Right lobe of liver (tissue), 6 donors: ENCODE measurements at regions not wholly inside any gene's neighbourhood (a gene's known extent, or its start where the extent isn't known, plus 50 kb on each side); places are given as distances from the start of the nearest gene placed in this dataset.
"Not testable (repeated sequence)": the region's sequence is repeated elsewhere in the genome, so short reads cannot be mapped to it uniquely, and the experiment has no call there.

ENCODE experiments used
- ATAC-seq, 4 donors: fragments of 200-7000 bp; cut with Tn5 transposase; one replicate each; pipeline ENCODE4 v1.9.1; 2020; ENCODE audit warnings: mild to moderate bottlenecking in 4 of 4, moderate library complexity in 4 of 4
- DNase-seq, 3 donors: peaks; one replicate each; pipeline ENCODE4 v3.0.0-alpha.2; 2020
- H3K27ac ChIP-seq, 3 donors: fragments of 200-600 bp; one replicate each; pipeline ENCODE4 v1.8.0; 2022
- H3K27me3 ChIP-seq, 2 donors: fragments of 200-600 bp; one replicate each; pipeline ENCODE4 v1.8.0; 2022
- H3K36me3 ChIP-seq, 4 donors: fragments of 200-600 bp; sonication (generic) in 1 of 4; one replicate each; pipeline versions ENCODE4 v1.5.1 to v1.8.0; 2017 to 2022; ENCODE audit warnings: control low read depth in 1 of 4
- H3K4me1 ChIP-seq, 4 donors: fragments of 200-600 bp; sonication (generic) in 1 of 4; one replicate each; pipeline versions ENCODE4 v1.5.1 to v1.8.0; 2017 to 2022; ENCODE audit warnings: control low read depth in 1 of 4
- H3K4me3 ChIP-seq, 3 donors: fragments of 200-600 bp; one replicate each; pipeline ENCODE4 v1.8.0; 2022
- H3K9me3 ChIP-seq, 4 donors: fragments of 200-600 bp; sonication (generic) in 1 of 4; one replicate each; pipeline versions ENCODE4 v1.5.1 to v1.8.0; 2017 to 2022; ENCODE audit warnings: control low read depth in 1 of 4
- CTCF ChIP-seq, 4 donors: fragments of 200-600 bp in 3 of 4; fragments of 450-650 bp in 1 of 4; IDR thresholded peaks; one replicate each; pipeline versions ENCODE4 v1.5.1 to v1.8.0; 2016 to 2022; ENCODE audit warnings: antibody characterized with exemption in 4 of 4, mild to moderate bottlenecking in 2 of 4
- POLR2A ChIP-seq: fragments of 450-650 bp; IDR thresholded peaks from one replicate; pipeline ENCODE4 v1.6.1; 2017; ENCODE audit warnings: antibody characterized with exemption, mild to moderate bottlenecking
- WGBS: methylation state at CpG from one replicate; pipeline ENCODE4 v1.1.6; 2018; ENCODE audit warnings: low coverage, low lambda C conversion rate; ENCODE audit not compliant: insufficient coverage; ENCODE audit errors: missing lambda C conversion rate; 5-methylcytosine and 5-hydroxymethylcytosine counted together
- intact Hi-C, 2 donors: fragments of 100-400 bp; cut with DNase I; formaldehyde crosslinking; loops; one replicate each; pipeline versions ENCODE4 v1.11.2 to v1.14.1; 2022
- donor health status: DM: no; HTN: yes; CAD: no.
- donor health status: DM: no; HTN: no; CAD: no.
- donor health status: DM: no; HTN: no; CAD: no.
- donor health status: DM: no; HTN: yes; CAD: no.
- donor health status: DM: no; HTN: yes; CAD: no.

GRCh38 chr3:145326666-145327065, 834.3 kb downstream of the PLOD2 start:
- no peaks in the 10 kb centered on the region for H3K9me3 ChIP-seq
- no peak overlapping the region for H3K4me3 ChIP-seq
- TF ChIP-seq CTCF (IDR thresholded peaks at IDR 0.05) (no peak), POLR2A (no peak)
- no peaks in the 10 kb centered on the region for H3K4me1 ChIP-seq
- no peak for DNase-seq
- ATAC-seq, result no peak
- no peaks in the 10 kb centered on the region for H3K36me3 ChIP-seq
- 21% methylated on average over 1 of the region's 1 CpG for WGBS
- intact Hi-C loops, result no loop called here
- no peak overlapping the region for H3K27ac ChIP-seq
- H3K27me3 ChIP-seq, result no peaks in the 10 kb centered on the region

GRCh38 chr3:145333427-145333826, 827.6 kb downstream of the PLOD2 start:
- H3K27me3 ChIP-seq, H3K36me3 ChIP-seq, ATAC-seq, H3K4me1 ChIP-seq, H3K27ac ChIP-seq, intact Hi-C loops, H3K4me3 ChIP-seq, H3K9me3 ChIP-seq: not testable (repeated sequence)
- WGBS, result 100% methylated on average over 4 of the region's 31 CpGs
- DNase-seq, result peak in 2 of 3 donors; percentile 15 to 47

- H3K36me3 ChIP-seq, result no peaks in the 10 kb centered on the region
- H3K9me3 ChIP-seq, result no peaks in the 10 kb centered on the region
- WGBS, result 40% methylated on average over 3 of the region's 13 CpGs
- DNase-seq, result no peak
- no peak overlapping the region for H3K27ac ChIP-seq
- ATAC-seq, result no peak
- H3K27me3 ChIP-seq, result no peaks in the 10 kb centered on the region
- no peak overlapping the region for H3K4me3 ChIP-seq
- intact Hi-C loops, result no loop called here
- H3K4me1 ChIP-seq, result no peaks in the 10 kb centered on the region
- no peak for TF ChIP-seq POLR2A
These were observed 827.1 kb downstream of the PLOD2 start for GRCh38 chr3:145333931-145334330.

- ATAC-seq, result no peak
These were observed 805.8 kb downstream of the PLOD2 start for GRCh38 chr3:145355206-145355605.

GRCh38 chr3:145357453-145357852, 803.5 kb downstream of the PLOD2 start:
- WGBS, result 60% methylated on average over 5 of the region's 5 CpGs
- Histone ChIP-seq H3K27ac (no peak overlapping the region), H3K27me3 (no peaks in the 10 kb centered on the region), H3K36me3 (no peaks in the 10 kb centered on the region), H3K4me1 (no peaks in the 10 kb centered on the region), H3K9me3 (no peaks in the 10 kb centered on the region), H3K4me3 (no peak overlapping the region)
- intact Hi-C loops, result no loop called here
- ATAC-seq (no peak), DNase-seq (no peak)
- TF ChIP-seq CTCF (IDR thresholded peaks at IDR 0.05) (no peak), POLR2A (no peak)

More at GRCh38 chr3:145355206-145355605, 805.8 kb downstream of the PLOD2 start:
- Histone ChIP-seq H3K36me3 (no peaks in the 10 kb centered on the region), H3K9me3 (no peaks in the 10 kb centered on the region), H3K4me3 (no peak overlapping the region), H3K27me3 (no peaks in the 10 kb centered on the region), H3K27ac (no peak overlapping the region), H3K4me1 (no peaks in the 10 kb centered on the region)
- intact Hi-C loops, result no loop called here
- 61% methylated on average over 4 of the region's 4 CpGs for WGBS
- TF ChIP-seq CTCF (IDR thresholded peaks at IDR 0.05), result no peak
- no peak for TF ChIP-seq POLR2A
- DNase-seq, result no peak

DNA sequence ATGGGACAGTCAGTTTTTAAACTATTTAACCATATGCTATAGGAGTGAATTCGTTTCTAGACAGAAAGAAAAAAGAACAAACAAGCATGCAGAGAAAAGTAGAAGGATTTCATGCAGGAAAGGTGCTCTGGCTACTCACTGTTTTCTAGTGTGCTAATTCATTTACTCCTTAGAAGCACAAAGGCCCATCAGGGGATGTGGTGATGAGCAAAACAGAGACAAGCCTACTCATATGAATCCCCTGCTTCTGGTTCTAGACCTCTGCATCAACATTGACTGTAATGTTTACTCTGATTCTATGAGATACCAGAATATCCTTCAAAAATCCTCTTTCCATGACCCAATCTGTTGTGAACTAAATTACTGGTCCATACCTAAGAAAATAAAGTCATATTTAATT, 801.9 kb downstream of the PLOD2 start:
- H3K27ac ChIP-seq, result no peak overlapping the region
- no peaks in the 10 kb centered on the region for H3K4me1 ChIP-seq
- 5% methylated on average over 1 of the region's 1 CpG for WGBS
- TF ChIP-seq POLR2A, result no peak
- TF ChIP-seq CTCF (IDR thresholded peaks at IDR 0.05), result no peak
- H3K27me3 ChIP-seq, result no peaks in the 10 kb centered on the region
- ATAC-seq (no peak), DNase-seq (no peak)
- no peak overlapping the region for H3K4me3 ChIP-seq
- no peaks in the 10 kb centered on the region for H3K36me3 ChIP-seq
- intact Hi-C loops, result no loop called here
- no peaks in the 10 kb centered on the region for H3K9me3 ChIP-seq
